ENCODE measurements at regions not wholly inside any gene's neighbourhood (a gene's known extent, or its start where the extent isn't known, plus 50 kb on each side); places are given as distances from the start of the nearest gene placed in this dataset.

DNA sequence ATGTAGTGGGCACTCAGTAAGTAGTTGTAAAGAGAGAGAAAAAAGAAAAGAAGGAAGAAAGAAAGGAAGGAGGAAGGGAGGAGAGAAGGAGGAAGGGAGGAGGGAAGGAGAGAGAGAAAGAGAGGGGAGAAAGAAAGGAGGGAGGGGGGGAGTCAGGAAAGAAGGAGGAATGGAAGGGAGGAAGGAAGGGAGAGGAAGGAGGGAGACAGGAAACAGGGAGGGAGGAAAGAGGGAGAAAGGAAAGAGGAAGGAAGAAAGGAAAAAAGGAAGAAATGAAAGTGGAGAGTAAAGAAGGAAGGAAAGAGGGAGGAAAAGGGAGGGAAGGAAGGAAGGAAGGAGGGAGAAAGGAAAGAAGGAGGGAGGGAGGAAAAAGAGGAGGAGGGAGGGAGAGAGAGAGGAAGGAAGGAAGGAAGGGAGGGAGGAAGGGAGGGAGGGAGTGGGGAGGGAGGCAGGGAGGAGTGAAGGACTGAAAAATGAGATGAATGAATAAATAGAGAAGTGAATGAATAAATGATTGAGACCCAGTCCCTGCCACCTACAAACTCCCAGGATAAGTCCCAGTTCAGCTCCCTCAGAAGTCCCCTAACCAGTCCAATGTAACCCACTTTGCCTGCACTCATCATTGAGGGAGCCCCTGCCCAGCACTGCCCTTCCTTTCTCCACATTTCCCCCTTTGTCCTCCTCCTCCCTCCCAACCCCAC lies 739.0 kb upstream of the TBX3 start:
- no peak overlapping the region for H3K4me3 ChIP-seq (replicated peaks; ENCODE audit: low read depth, low read length)
- TF ChIP-seq, protein P1, sequence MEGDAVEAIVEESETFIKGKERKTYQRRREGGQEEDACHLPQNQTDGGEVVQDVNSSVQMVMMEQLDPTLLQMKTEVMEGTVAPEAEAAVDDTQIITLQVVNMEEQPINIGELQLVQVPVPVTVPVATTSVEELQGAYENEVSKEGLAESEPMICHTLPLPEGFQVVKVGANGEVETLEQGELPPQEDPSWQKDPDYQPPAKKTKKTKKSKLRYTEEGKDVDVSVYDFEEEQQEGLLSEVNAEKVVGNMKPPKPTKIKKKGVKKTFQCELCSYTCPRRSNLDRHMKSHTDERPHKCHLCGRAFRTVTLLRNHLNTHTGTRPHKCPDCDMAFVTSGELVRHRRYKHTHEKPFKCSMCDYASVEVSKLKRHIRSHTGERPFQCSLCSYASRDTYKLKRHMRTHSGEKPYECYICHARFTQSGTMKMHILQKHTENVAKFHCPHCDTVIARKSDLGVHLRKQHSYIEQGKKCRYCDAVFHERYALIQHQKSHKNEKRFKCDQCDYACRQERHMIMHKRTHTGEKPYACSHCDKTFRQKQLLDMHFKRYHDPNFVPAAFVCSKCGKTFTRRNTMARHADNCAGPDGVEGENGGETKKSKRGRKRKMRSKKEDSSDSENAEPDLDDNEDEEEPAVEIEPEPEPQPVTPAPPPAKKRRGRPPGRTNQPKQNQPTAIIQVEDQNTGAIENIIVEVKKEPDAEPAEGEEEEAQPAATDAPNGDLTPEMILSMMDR (IDR thresholded peaks at IDR 0.05; ENCODE audit: low read length, missing control alignments), result no peak

DNA sequence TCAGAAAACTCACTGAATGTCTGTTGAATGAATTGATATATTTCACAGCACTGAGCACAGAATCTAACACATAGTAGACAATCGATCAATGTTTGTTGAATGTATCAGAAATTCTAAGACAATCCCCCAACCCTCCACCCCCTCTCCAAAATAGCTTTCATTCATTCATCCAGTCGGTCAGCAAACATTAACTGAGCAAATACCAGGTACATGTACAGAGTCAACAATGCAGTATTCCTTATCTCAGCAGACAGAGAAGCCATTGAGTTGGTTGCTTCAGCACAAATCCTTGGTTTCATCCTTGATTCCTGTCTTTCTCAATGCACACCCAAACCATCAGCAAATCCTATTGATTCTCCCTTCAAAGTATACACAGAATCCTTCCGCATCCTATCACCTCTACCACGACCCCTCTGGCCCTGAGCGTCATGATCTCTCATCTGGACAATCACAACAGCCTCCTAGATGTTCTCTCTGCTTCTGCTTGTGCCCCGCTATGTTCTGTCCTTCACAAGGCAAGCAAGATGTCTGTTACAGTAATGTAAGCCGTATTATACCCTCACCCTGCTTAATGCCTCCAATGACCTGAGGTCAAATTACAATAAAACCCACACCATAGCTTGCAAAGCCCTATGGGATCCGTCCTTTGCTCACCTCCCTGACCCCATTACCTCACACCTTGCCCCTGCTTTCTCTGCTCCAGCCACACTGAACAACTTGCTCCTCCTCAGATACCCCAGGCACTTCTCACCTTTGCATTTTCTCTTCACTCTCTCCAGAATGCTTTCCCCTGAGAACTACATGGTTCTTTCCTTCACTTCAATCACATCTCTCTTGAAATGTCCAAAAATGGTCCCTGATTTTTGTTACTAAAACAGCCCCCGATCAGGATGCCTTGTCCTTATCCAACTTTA lies 738.1 kb upstream of the TBX3 start:
- TF ChIP-seq, protein P1 (IDR thresholded peaks at IDR 0.05; ENCODE audit: low read length, missing control alignments), result no peak
- no peak for DNase-seq (ENCODE audit: low read depth)
- no peak overlapping the region for H3K4me3 ChIP-seq (replicated peaks; ENCODE audit: low read depth, low read length)

More for the DNA sequence above, 739.0 kb upstream of the TBX3 start:
- no peak for DNase-seq (ENCODE audit: low read depth)

DNA sequence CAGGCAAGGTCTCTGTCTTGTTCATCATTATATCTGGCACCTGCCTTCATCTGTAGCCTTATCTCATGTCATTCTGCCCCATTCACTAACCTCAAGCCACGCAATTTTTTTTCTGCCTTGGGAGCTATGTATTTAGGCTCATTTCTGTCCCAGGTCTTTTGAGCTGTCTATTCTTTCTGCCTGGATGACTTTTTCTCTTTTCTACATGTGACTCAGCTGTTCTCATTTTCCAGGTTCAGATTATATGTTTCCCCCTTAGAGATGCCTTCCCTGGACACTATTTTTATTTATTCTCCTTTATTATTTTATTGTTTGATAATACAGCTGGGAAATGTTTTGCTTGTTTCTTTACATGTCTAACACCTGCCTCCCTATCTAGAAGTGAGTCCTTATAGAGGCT lies 737.4 kb upstream of the TBX3 start:
- no peak for DNase-seq (ENCODE audit: low read depth)
- no peak overlapping the region for H3K4me3 ChIP-seq (replicated peaks; ENCODE audit: low read depth, low read length)
- TF ChIP-seq, protein P1 (IDR thresholded peaks at IDR 0.05; ENCODE audit: low read length, missing control alignments), result no peak

DNA sequence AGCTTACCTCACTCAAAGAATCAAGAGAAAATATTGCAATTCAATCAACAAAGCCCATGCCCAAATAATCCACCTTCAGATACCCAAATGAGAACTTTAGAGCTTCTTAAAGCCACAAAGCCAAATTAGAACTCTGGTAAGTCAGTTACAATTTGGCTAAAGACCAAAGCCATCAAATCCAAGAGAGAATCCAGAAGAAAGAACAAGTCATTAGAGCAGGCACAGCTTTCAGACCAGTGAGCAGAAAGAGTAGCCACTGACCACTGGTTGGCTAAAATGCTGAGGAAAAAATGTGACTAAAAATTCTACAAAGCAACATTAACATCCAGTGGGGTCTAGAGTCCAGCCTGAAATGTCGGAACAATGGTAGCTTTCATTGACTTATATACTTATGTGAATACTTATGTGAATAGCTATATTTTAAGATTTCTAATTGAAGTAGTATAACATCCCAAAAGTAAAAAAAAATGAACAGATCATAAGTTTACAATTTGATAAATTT lies 735.2 kb upstream of the TBX3 start:
- H3K4me3 ChIP-seq (replicated peaks; ENCODE audit: low read depth, low read length), result no peak overlapping the region
- TF ChIP-seq, protein P1 (IDR thresholded peaks at IDR 0.05; ENCODE audit: low read length, missing control alignments), result no peak
- no peak for DNase-seq (ENCODE audit: low read depth)

DNA sequence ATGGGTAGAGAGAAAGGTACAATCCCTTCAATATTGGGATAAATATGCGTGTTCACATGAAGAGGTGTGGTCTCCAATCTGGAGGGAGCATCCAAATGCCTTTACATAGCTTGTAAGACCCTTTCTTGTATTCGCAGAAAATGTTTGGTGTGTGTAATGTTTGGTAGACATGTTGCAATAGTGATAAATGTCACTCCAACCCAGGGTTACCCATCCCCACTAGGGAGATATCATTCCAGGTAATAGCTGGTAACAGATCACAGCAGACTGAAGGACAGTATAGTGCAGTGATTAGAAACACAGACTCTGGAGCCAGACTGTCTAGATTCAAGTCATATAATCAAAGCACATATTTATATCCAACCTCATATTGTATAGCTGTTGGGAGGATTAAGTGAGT lies 733.6 kb upstream of the TBX3 start:
- TF ChIP-seq, protein P1 (IDR thresholded peaks at IDR 0.05; ENCODE audit: low read length, missing control alignments), result no peak

DNA sequence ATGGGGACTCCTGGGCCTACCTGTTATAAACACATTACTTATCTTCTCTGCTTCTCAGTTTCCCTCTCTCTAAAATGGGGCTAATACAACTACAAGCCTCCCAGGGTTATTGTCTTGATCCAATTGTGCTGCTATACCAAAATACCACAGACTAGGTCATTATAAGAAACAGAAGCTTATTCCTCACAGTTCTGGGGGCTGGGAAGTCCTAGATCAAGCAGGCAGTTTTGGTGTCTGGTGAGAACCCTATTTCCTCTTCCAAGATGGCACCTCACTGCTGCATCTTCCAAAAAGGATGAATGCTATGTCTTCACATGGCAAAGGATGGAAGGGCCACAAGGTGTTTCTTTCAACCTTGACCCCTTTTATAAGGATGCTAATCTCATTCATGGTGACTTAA lies 732.9 kb upstream of the TBX3 start:
- DNase-seq (ENCODE audit: low read depth), result no peak
- TF ChIP-seq, protein P1 (IDR thresholded peaks at IDR 0.05; ENCODE audit: low read length, missing control alignments), result no peak
- H3K4me3 ChIP-seq (replicated peaks; ENCODE audit: low read depth, low read length), result no peak overlapping the region

More for the DNA sequence above, 733.6 kb upstream of the TBX3 start:
- no peak for DNase-seq (ENCODE audit: low read depth)
- no peak overlapping the region for H3K4me3 ChIP-seq (replicated peaks; ENCODE audit: low read depth, low read length)
